ENCODE measurements at regions not wholly inside any gene's neighbourhood (a gene's known extent, or its start where the extent isn't known, plus 50 kb on each side); places are given as distances from the start of the nearest gene placed in this dataset.

DNA sequence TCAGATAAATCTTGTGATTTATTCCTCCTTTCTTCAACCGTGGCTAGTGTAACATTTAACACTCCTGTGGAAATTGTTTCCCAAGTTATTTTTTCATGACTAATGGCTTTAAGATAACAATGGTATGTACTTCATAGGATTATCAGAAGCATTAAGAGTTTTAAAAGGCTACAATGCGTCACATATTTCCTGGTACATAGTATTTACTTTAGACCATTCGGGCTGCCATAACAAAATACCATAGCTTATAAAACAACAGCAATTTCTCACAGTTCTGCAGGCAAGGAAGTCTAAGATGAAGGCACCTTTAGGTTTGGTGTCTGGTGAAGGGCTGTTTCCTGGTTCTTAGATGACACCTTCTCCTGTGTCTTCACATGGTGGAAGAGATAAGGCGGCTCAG lies 158.6 kb downstream of the PAPSS1 start:
- no peaks in the 10 kb centered on the region for H3K9me2 ChIP-seq (ENCODE audit: insufficient read depth)
- peaks cover 13% of the 10 kb centered on the region; the same call in 2 of the 3 replicates for H3K4me1 Mint-ChIP-seq
- H4K20me1 ChIP-seq (replicated peaks; ENCODE audit: insufficient read depth) = no peaks in the 10 kb centered on the region
- H3K27me3 ChIP-seq (ENCODE audit: insufficient read depth) = no peaks in the 10 kb centered on the region
- H3K27me3 Mint-ChIP-seq (ENCODE audit: insufficient read depth, low read depth, poor library complexity) = no peaks in the 10 kb centered on the region
- no peak overlapping the region for H3K4me3 ChIP-seq
- H3F3A ChIP-seq (replicated peaks; ENCODE audit: low read depth) = no peaks in the 10 kb centered on the region
- H3K9me3 Mint-ChIP-seq = peaks cover 6% of the 10 kb centered on the region; the same call in 2 of the 3 replicates
- no peak overlapping the region for H2AFZ ChIP-seq
- DNase-seq (ENCODE audit: low spot score) (no peak), ATAC-seq (no peak)
- H3K36me3 ChIP-seq (ENCODE audit: insufficient read depth) = no peaks in the 10 kb centered on the region
- H3K36me3 Mint-ChIP-seq (ENCODE audit: low read depth) = no peaks in the 10 kb centered on the region
- TF ChIP-seq CREB1 (CRISPR knock-in tag; IDR thresholded peaks at IDR 0.05; ENCODE audit: low read depth) (no peak), ETS1 (IDR thresholded peaks at IDR 0.05) (no peak), POLR2AphosphoS5 (IDR thresholded peaks at IDR 0.05; ENCODE audit: low read depth) (no peak), NANOG (IDR thresholded peaks at IDR 0.05; ENCODE audit: borderline replicate concordance) (no peak), ZNF114 (CRISPR knock-in tag; IDR thresholded peaks at IDR 0.05) (no peak), EZH2phosphoT487 (IDR thresholded peaks at IDR 0.05; ENCODE audit: unreplicated experiment) (no peak), JUNB (IDR thresholded peaks at IDR 0.05; ENCODE audit: unreplicated experiment) (no peak), CTCF (conservative IDR thresholded peaks at IDR 0.05; ENCODE audit: low read depth in 2 of 2) (no peak), STAT1 (IDR thresholded peaks at IDR 0.05; ENCODE audit: unreplicated experiment) (no peak), EZH2 (IDR thresholded peaks at IDR 0.05; ENCODE audit: low read depth, unreplicated experiment) (no peak), ZNF331 (CRISPR knock-in tag; IDR thresholded peaks at IDR 0.05; ENCODE audit: low read depth) (no peak), REST (IDR thresholded peaks at IDR 0.05; ENCODE audit: unreplicated experiment) (no peak)
- TF ChIP-seq, protein P1, sequence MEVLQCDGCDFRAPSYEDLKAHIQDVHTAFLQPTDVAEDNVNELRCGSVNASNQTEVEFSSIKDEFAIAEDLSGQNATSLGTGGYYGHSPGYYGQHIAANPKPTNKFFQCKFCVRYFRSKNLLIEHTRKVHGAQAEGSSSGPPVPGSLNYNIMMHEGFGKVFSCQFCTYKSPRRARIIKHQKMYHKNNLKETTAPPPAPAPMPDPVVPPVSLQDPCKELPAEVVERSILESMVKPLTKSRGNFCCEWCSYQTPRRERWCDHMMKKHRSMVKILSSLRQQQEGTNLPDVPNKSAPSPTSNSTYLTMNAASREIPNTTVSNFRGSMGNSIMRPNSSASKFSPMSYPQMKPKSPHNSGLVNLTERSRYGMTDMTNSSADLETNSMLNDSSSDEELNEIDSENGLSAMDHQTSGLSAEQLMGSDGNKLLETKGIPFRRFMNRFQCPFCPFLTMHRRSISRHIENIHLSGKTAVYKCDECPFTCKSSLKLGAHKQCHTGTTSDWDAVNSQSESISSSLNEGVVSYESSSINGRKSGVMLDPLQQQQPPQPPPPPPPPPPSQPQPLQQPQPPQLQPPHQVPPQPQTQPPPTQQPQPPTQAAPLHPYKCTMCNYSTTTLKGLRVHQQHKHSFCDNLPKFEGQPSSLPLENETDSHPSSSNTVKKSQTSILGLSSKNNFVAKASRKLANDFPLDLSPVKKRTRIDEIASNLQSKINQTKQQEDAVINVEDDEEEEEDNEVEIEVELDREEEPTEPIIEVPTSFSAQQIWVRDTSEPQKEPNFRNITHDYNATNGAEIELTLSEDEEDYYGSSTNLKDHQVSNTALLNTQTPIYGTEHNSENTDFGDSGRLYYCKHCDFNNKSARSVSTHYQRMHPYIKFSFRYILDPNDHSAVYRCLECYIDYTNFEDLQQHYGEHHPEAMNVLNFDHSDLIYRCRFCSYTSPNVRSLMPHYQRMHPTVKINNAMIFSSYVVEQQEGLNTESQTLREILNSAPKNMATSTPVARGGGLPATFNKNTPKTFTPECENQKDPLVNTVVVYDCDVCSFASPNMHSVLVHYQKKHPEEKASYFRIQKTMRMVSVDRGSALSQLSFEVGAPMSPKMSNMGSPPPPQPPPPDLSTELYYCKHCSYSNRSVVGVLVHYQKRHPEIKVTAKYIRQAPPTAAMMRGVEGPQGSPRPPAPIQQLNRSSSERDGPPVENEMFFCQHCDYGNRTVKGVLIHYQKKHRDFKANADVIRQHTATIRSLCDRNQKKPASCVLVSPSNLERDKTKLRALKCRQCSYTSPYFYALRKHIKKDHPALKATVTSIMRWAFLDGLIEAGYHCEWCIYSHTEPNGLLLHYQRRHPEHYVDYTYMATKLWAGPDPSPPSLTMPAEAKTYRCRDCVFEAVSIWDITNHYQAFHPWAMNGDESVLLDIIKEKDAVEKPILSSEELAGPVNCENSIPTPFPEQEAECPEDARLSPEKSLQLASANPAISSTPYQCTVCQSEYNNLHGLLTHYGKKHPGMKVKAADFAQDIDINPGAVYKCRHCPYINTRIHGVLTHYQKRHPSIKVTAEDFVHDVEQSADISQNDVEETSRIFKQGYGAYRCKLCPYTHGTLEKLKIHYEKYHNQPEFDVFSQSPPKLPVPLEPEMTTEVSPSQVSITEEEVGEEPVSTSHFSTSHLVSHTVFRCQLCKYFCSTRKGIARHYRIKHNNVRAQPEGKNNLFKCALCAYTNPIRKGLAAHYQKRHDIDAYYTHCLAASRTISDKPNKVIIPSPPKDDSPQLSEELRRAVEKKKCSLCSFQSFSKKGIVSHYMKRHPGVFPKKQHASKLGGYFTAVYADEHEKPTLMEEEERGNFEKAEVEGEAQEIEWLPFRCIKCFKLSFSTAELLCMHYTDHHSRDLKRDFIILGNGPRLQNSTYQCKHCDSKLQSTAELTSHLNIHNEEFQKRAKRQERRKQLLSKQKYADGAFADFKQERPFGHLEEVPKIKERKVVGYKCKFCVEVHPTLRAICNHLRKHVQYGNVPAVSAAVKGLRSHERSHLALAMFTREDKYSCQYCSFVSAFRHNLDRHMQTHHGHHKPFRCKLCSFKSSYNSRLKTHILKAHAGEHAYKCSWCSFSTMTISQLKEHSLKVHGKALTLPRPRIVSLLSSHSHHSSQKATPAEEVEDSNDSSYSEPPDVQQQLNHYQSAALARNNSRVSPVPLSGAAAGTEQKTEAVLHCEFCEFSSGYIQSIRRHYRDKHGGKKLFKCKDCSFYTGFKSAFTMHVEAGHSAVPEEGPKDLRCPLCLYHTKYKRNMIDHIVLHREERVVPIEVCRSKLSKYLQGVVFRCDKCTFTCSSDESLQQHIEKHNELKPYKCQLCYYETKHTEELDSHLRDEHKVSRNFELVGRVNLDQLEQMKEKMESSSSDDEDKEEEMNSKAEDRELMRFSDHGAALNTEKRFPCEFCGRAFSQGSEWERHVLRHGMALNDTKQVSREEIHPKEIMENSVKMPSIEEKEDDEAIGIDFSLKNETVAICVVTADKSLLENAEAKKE (CRISPR knock-in tag; IDR thresholded peaks at IDR 0.05) = no peak
- H3K4me3 Mint-ChIP-seq = no peak overlapping the region
- no peaks in the 10 kb centered on the region for H3K79me2 ChIP-seq (replicated peaks; ENCODE audit: insufficient read depth)
- H3K27ac ChIP-seq (ENCODE audit: low read depth) = no peak overlapping the region
- H3K4me1 ChIP-seq (ENCODE audit: insufficient read depth) = no peaks in the 10 kb centered on the region
- no peak overlapping the region for H3K4me2 ChIP-seq
- H3K27ac Mint-ChIP-seq = no peak overlapping the region

Data from GM23338 (cell line).